ENCODE measurements at regions not wholly inside any gene's neighbourhood (a gene's known extent, or its start where the extent isn't known, plus 50 kb on each side); places are given as distances from the start of the nearest gene placed in this dataset.
"Not testable (repeated sequence)": the region's sequence is repeated elsewhere in the genome, so short reads cannot be mapped to it uniquely, and the experiment has no call there.

GRCh38 chr2:175601969-175602368 is 400.1 kb downstream of the LNPK start:
- DNase-seq = no peak

DNA sequence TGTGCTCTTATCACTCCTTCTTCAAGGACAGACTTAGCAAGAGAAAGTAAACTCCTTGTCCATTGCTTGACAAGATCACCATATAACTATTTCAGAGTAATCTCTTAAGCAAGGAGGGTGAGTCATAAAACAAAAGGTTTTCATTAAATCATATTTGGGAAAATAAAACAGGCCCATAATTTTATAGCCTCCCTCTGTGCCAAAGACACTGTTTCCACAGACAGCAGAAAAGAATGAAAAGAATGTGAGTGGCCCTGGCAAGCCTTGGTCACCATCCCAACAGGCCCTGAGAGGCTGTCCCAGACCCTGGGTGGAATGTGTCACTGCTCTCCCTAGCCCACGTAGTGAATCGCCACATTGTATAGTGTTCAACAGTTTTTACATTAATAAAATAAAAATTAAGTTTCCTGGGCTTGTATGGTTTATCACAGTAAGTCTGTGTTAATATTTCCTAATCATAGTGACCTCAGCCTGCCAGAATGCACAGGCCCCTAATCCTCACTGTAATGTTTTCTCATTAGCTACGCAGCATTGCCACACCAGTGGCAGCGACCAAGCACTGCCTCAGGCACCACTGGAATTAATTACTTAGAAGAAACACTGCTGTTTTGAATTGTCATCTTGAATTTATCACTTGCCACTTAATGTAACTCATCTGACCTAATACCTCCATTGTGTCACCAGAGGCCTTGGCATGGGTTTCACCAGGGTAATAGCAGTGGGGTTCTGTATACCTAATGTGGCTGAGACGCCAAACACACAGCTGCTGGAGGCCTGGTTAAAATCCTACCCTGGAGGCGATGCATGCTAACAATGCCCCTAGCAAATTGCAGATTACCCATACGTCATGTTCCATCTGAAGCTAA is 401.9 kb downstream of the LNPK start:
- DNase-seq = no peak

- no peak for DNase-seq
Observed at GRCh38 chr2:175597286-175597685, 404.8 kb downstream of the LNPK start.

DNA sequence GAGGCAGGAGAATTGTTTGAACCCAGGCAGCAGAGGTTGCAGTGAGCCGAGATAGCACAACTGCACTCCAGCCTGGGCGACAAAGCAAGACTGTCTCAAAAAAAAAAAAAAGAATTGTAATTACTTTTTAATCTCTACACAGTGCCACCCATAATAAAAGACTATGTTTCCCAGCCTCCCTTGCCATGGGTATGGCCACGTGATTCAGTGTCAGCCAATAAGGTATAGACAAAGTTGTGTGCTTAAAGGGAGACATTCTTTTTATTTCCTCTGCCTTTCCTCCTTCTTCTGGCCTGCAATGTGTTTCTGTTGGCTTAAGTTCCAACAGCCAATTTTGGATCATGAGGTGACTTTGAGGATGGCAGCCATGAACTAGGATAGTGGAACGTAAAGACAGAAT is 406.9 kb downstream of the LNPK start:
- DNase-seq = no peak

GRCh38 chr2:175593686-175594525 is 408.2 kb downstream of the LNPK start:
- not testable (repeated sequence) for DNase-seq

- not testable (repeated sequence) for DNase-seq
Observed at GRCh38 chr2:175588213-175588612, 406.7 kb upstream of the ATP5MC3 start.

GRCh38 chr2:175585496-175585895 is 404.0 kb upstream of the ATP5MC3 start:
- no peak for DNase-seq

GRCh38 chr2:175580652-175581051 is 399.1 kb upstream of the ATP5MC3 start:
- DNase-seq = no peak

DNA sequence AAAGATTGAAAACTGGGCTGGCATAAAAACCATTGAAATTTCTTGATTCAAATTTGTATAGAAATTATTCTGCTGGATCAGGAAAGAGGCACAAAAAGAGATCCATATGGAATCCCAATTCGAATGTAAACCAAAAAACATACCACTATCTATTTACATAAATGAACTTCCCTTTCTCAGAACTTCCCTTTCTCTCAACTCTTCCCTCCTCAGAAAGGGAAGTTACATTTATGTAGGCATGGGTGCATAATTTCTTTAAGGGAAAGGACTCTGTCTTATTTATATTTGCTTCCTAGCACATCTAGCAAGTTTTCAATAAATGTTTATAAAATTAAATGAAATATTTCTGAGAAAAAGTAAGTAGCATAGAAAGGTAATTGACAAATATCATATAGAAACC is 398.1 kb upstream of the ATP5MC3 start:
- DNase-seq = no peak

DNA sequence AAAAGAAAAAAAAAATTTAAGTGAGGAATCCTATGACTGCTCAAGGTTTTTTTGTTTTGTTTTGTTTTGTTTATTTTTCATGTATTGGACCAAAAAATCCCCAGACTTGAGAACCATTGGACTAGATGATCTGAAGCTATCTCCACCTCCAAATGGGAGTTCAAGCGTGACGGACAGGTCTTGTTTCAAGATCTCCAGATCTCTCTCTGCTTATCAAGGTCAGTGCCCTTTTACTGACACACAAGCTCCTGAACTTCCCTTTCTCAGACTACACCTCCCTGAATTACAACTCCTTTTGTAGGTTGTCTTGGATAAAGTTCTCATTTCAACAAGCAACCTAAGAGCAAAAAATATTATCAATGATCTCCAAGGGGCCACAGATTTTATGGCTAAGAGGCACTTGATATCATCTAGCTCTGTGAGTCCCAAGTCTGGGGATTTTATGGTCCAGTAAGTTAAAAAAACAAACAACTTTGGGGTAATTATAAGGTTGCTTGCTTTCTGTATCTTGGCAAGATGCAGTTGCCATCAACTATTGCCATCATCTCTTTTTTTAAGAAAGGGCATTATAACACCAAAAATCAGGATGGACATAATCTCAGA is 396.0 kb upstream of the ATP5MC3 start:
- no peak for DNase-seq

DNA sequence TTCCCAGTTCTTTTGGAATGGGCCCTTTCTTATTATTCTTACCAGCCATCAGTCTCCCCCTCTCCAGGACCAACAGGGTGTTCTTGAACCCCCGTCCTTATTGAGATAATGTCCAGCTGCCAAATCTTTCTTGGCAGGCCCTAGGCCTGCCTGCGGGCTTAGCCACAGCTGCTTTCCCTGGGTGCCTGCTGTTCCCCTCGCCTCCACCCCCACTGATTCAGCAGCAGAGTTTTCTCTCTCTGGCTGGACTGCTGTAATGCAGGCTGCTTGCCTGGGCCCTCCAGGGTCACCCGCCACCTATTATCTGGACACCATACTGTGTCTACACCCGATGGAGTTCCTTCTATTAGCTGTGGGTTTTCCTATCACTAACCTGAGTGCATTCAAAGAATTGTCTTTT is 395.4 kb upstream of the ATP5MC3 start:
- DNase-seq = no peak

- no peak for DNase-seq
Observed at GRCh38 chr2:175576270-175576669, 394.8 kb upstream of the ATP5MC3 start.

GRCh38 chr2:175575346-175576258 is 394.1 kb upstream of the ATP5MC3 start:
- DNase-seq = no peak

DNA sequence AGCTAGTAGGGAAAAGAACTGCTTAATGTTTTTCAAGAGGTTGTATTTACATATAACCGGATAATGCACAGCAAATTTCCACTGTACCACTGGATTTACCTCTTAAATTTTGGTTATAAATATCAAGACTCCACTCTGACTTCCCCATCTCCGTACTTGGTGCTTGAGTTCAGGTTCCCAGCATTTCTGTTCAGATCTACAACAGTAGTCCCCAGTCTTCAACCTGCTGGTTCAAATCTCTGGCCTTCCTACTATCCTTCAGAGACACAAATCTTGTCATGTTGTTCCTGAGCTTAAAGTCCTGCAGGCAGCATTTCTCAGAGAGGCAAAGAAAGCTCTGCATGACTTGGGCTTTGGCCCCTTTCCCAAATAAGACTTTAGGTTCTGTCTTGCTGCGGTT is 392.6 kb upstream of the ATP5MC3 start:
- no peak for DNase-seq

- no peak for DNase-seq
Observed at GRCh38 chr2:175571078-175571653, 389.7 kb upstream of the ATP5MC3 start.

- no peak for DNase-seq
Observed at GRCh38 chr2:175568109-175568730, 386.7 kb upstream of the ATP5MC3 start.

- DNase-seq = no peak
Observed at GRCh38 chr2:175567435-175568061, 386.0 kb upstream of the ATP5MC3 start.

DNA sequence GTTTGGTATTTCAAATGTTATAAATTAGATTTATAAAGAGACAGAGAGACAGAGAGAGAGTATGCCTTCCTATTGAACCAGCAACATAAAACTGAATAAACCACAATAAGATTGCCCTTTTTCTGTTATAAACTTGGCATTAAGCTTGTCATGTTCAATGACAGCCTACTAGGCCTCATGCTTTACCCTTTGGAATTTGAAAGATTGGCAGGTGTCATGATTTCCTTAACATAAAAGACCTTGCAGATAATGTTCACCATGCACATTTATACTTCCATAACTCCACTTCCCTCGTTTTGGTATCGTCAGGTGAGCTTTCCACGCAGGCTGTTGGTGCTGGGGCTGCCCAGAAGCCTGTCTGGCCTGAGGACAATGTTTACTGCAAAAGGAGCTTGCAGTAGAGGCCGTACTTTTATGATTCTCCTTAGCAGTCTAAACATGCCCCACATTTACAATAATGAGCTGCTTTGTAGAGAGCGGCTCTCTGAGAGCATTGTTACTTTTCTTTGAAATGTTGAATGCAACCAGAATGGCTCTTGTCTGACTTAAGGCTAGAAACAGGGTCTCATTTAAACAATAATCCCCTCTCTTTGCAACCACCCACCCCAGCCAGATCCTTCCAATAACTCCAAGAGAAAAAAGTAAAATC is 379.1 kb upstream of the ATP5MC3 start:
- DNase-seq = no peak

- no peak for DNase-seq
Observed at GRCh38 chr2:175559613-175560012, 378.1 kb upstream of the ATP5MC3 start.

GRCh38 chr2:175557810-175558377 is 376.4 kb upstream of the ATP5MC3 start:
- no peak for DNase-seq
